Mammary epithelial cell (primary cell): ENCODE measurements at regions not wholly inside any gene's neighbourhood (a gene's known extent, or its start where the extent isn't known, plus 50 kb on each side); places are given as distances from the start of the nearest gene placed in this dataset.
"Not testable (repeated sequence)": the region's sequence is repeated elsewhere in the genome, so short reads cannot be mapped to it uniquely, and the experiment has no call there.

Experiments used
- CTCF ChIP-seq, 2 donors: IDR thresholded peaks in 1 of 2; conservative IDR thresholded peaks in 1 of 2; 2 replicates each; pipeline ENCODE4 v1.5.1; 2011 to 2012; ENCODE audit warnings: inconsistent platforms in 2 of 2, low read length in 2 of 2, mild to moderate bottlenecking in 2 of 2, control low read depth in 1 of 2, low read depth in 1 of 2; ENCODE audit not compliant: insufficient read depth in 1 of 2; ENCODE audit errors: extremely low read depth in 1 of 2
- EZH2 ChIP-seq: IDR thresholded peaks from 2 replicates; pipeline ENCODE4 v1.6.1; 2012; ENCODE audit warnings: low read length, inconsistent platforms, borderline replicate concordance

- not testable (repeated sequence) for TF ChIP-seq CTCF (conservative IDR thresholded peaks at IDR 0.05 in 1 of 2, IDR thresholded peaks at IDR 0.05 in 1 of 2; ENCODE audit: extremely low read depth in 1 of 2, insufficient read depth in 1 of 2, low read depth in 1 of 2, low read length in 2 of 2); EZH2
Observed at GRCh38 chr1:228611707-228612106, 123.6 kb upstream of the RHOU start.
